ENCODE measurements at regions not wholly inside any gene's neighbourhood (a gene's known extent, or its start where the extent isn't known, plus 50 kb on each side); places are given as distances from the start of the nearest gene placed in this dataset.

DNA sequence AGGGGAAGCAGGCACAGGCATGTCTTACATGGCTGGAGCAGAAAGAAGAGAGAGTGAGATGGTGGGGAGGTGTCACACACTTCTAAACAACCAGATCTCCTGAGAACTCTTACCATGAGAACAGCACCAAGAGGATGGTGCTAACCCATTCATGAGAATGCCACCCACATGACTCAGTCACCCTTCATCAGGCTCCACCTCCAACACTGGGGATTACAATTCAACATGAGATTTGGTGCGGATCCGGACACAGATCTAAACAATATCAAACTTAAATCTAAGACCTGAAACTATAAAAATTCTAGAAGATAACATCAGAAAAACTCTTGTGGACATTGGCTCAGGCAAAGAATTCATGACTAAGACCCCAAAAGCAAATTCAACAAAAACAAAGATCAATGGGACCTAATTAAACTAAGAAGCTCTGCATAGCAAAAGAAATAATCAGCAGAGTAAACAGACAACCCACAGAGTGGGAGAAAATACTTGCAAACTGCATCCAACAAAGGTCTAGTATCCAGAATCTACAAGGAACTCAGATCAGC is 65.4 kb downstream of the SPATA31C2 start:
- Histone ChIP-seq H3K79me2 (ENCODE audit: control insufficient read depth, insufficient read depth, low read length) (no peaks in the 10 kb centered on the region), H4K20me1 (replicated peaks; ENCODE audit: control insufficient read depth, extremely low read depth, insufficient read depth, low read length) (no peaks in the 10 kb centered on the region), H3K9ac (replicated peaks; ENCODE audit: extremely low read depth, insufficient read depth, low read length) (no peak overlapping the region), H3K9me3 (replicated peaks; ENCODE audit: control insufficient read depth, insufficient read depth, low read length) (no peaks in the 10 kb centered on the region), H3K4me1 (ENCODE audit: control insufficient read depth, extremely low read depth, insufficient read depth, low read length) (peaks cover 3% of the 10 kb centered on the region), H3K4me2 (ENCODE audit: insufficient read depth, low read length) (no peak overlapping the region), H3K27ac (ENCODE audit: insufficient read depth, low read depth, low read length) (no peak overlapping the region), H3K4me3 (replicated peaks in 1 of 3; ENCODE audit: insufficient read depth in 1 of 3, low read depth in 1 of 3, low read length in 3 of 3) (no peak overlapping the region), H3K27me3 (ENCODE audit: control insufficient read depth in 2 of 2, insufficient read depth in 2 of 2, low read length in 2 of 2) (peaks cover 6 to 10% of the 10 kb centered on the region in 2 experiments), H2AFZ (ENCODE audit: low read depth, low read length) (no peak overlapping the region), H3K9me1 (replicated peaks; ENCODE audit: control insufficient read depth, extremely low read depth, insufficient read depth, low read length) (no peaks in the 10 kb centered on the region), H3K36me3 (ENCODE audit: control insufficient read depth in 2 of 2, extremely low read depth in 1 of 2, insufficient read depth in 2 of 2, low read length in 2 of 2) (no peaks in the 10 kb centered on the region)
- ChIA-PET POLR2A (no interaction called here), CTCF (no interaction called here)
- no TSS peak for BruUV-seq (replicated peaks)
- intact Hi-C loops (cut with micrococcal nuclease) (no loop called here), dilution Hi-C loops (cut with MboI; ENCODE audit: extremely low pct_ligation_motif_present, low sequenced_read_pairs) (no loop called here)
- FAIRE-seq (no peak), DNase-seq (ENCODE audit: low read depth, low spot score) (no peak)
- no peak for TF ChIP-seq GATA2 (IDR thresholded peaks at IDR 0.05; ENCODE audit: insufficient read depth, insufficient read length, low read depth, low read length)

DNA sequence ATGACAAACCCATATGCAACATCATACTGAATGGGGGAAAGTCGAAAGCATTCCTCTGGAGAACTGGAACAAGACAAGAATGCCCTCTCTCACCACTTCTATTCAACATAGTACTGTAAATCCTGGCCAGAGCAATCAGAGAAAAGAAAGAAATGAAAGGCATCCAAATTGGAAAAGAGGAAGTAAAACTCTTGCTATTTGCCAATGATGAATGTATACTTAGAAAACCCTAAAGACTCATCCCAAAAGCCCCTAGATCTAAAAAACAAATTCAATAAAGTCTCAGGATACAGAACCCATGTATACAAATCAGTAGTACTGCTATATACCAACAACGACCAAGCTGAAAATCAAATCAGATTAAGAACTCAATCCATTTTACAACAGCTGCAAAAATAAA is 66.9 kb downstream of the SPATA31C2 start:
- ChIA-PET CTCF (no interaction called here), POLR2A (no interaction called here)
- no peak overlapping the region for H3K4me2 ChIP-seq (ENCODE audit: insufficient read depth, low read length)
- no peak overlapping the region for H3K4me3 ChIP-seq (replicated peaks in 1 of 3; ENCODE audit: insufficient read depth in 1 of 3, low read depth in 1 of 3, low read length in 3 of 3)
- dilution Hi-C loops (cut with MboI; ENCODE audit: extremely low pct_ligation_motif_present, low sequenced_read_pairs) (no loop called here), intact Hi-C loops (cut with micrococcal nuclease) (no loop called here)
- H3K4me1 ChIP-seq (ENCODE audit: control insufficient read depth, extremely low read depth, insufficient read depth, low read length): peaks cover 3% of the 10 kb centered on the region
- H3K9me3 ChIP-seq (replicated peaks; ENCODE audit: control insufficient read depth, insufficient read depth, low read length): no peaks in the 10 kb centered on the region
- no peak for DNase-seq (ENCODE audit: low read depth, low spot score)
- H3K9me1 ChIP-seq (replicated peaks; ENCODE audit: control insufficient read depth, extremely low read depth, insufficient read depth, low read length): no peaks in the 10 kb centered on the region
- H3K27me3 ChIP-seq (ENCODE audit: control insufficient read depth in 2 of 2, insufficient read depth in 2 of 2, low read length in 2 of 2): peaks cover 6 to 10% of the 10 kb centered on the region in 2 experiments
- no peak overlapping the region for H3K9ac ChIP-seq (replicated peaks; ENCODE audit: extremely low read depth, insufficient read depth, low read length)
- no TSS peak for BruUV-seq (replicated peaks)
- no peaks in the 10 kb centered on the region for H3K36me3 ChIP-seq (ENCODE audit: control insufficient read depth in 2 of 2, extremely low read depth in 1 of 2, insufficient read depth in 2 of 2, low read length in 2 of 2)
- no peaks in the 10 kb centered on the region for H3K79me2 ChIP-seq (ENCODE audit: control insufficient read depth, insufficient read depth, low read length)
- TF ChIP-seq FOS (IDR thresholded peaks at IDR 0.05; ENCODE audit: borderline replicate concordance, insufficient read depth, low read length) (no peak), POLR2AphosphoS5 (IDR thresholded peaks at IDR 0.05; ENCODE audit: insufficient read depth, low read depth, low read length) (no peak), GATA2 (IDR thresholded peaks at IDR 0.05; ENCODE audit: insufficient read depth, insufficient read length, low read depth, low read length) (no peak), JUN (IDR thresholded peaks at IDR 0.05; ENCODE audit: borderline replicate concordance, insufficient read depth, insufficient read length, low read depth) (no peak), MYC (IDR thresholded peaks at IDR 0.05; ENCODE audit: low read depth, low read length) (no peak), EZH2 (IDR thresholded peaks at IDR 0.05; ENCODE audit: borderline replicate concordance, low read depth, low read length, severe bottlenecking) (no peak), POLR2A (IDR thresholded peaks at IDR 0.05; ENCODE audit: low read depth, low read length) (no peak)
- TF ChIP-seq, protein P1, sequence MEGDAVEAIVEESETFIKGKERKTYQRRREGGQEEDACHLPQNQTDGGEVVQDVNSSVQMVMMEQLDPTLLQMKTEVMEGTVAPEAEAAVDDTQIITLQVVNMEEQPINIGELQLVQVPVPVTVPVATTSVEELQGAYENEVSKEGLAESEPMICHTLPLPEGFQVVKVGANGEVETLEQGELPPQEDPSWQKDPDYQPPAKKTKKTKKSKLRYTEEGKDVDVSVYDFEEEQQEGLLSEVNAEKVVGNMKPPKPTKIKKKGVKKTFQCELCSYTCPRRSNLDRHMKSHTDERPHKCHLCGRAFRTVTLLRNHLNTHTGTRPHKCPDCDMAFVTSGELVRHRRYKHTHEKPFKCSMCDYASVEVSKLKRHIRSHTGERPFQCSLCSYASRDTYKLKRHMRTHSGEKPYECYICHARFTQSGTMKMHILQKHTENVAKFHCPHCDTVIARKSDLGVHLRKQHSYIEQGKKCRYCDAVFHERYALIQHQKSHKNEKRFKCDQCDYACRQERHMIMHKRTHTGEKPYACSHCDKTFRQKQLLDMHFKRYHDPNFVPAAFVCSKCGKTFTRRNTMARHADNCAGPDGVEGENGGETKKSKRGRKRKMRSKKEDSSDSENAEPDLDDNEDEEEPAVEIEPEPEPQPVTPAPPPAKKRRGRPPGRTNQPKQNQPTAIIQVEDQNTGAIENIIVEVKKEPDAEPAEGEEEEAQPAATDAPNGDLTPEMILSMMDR (IDR thresholded peaks at IDR 0.05; ENCODE audit: extremely low read depth in 1 of 2, insufficient read depth in 1 of 2, low read depth in 1 of 2, low read length in 2 of 2): no peak
- TF ChIP-seq, protein P2, sequence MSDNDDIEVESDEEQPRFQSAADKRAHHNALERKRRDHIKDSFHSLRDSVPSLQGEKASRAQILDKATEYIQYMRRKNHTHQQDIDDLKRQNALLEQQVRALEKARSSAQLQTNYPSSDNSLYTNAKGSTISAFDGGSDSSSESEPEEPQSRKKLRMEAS (IDR thresholded peaks at IDR 0.05; ENCODE audit: insufficient read depth, insufficient read length): no peak
- H2AFZ ChIP-seq (ENCODE audit: low read depth, low read length): no peak overlapping the region
- FAIRE-seq: no peak
- no peaks in the 10 kb centered on the region for H4K20me1 ChIP-seq (replicated peaks; ENCODE audit: control insufficient read depth, extremely low read depth, insufficient read depth, low read length)
- H3K27ac ChIP-seq (ENCODE audit: insufficient read depth, low read depth, low read length): no peak overlapping the region

Data from endothelial cell of umbilical vein (primary cell).